Sigmoid colon (tissue), 4 donors: ENCODE measurements at regions not wholly inside any gene's neighbourhood (a gene's known extent, or its start where the extent isn't known, plus 50 kb on each side); places are given as distances from the start of the nearest gene placed in this dataset.
"Not testable (repeated sequence)": the region's sequence is repeated elsewhere in the genome, so short reads cannot be mapped to it uniquely, and the experiment has no call there.

Experiments
- CTCF ChIP-seq, 4 experiments: fragments of 450-650 bp in 3 of 4; fragments of 200-600 bp in 1 of 4; IDR thresholded peaks; one replicate each; pipeline ENCODE4 v1.5.1; 2016 to 2019; ENCODE audit warnings: antibody characterized with exemption in 4 of 4, mild to moderate bottlenecking in 3 of 4, moderate library complexity in 2 of 4
- POLR2A ChIP-seq, 2 donors: fragments of 450-650 bp; IDR thresholded peaks; one replicate each; pipeline ENCODE4 v1.6.1; 2016; ENCODE audit warnings: antibody characterized with exemption in 2 of 2, mild to moderate bottlenecking in 2 of 2, moderate library complexity in 2 of 2
- POLR2AphosphoS5 ChIP-seq, 4 donors: sonication (generic); formaldehyde crosslinking; IDR thresholded peaks; one replicate each; pipeline ENCODE4 v1.6.1; 2017; ENCODE audit warnings: antibody characterized with exemption in 4 of 4

GRCh38 chr11:94235772-94236171 lies 68.6 kb upstream of the IZUMO1R start:
- not testable (repeated sequence) for TF ChIP-seq POLR2A, CTCF, POLR2AphosphoS5 (IDR thresholded peaks at IDR 0.05)
